ENCODE measurements at regions not wholly inside any gene's neighbourhood (a gene's known extent, or its start where the extent isn't known, plus 50 kb on each side); places are given as distances from the start of the nearest gene placed in this dataset.

- no peak for DNase-seq
Measured at GRCh38 chr5:27412384-27412783, 374.0 kb upstream of the CDH9 start.

GRCh38 chr5:27406020-27406419 lies 367.6 kb upstream of the CDH9 start:
- no peak for DNase-seq

- no peak for DNase-seq
Measured at GRCh38 chr5:27403243-27403882, 365.0 kb upstream of the CDH9 start.

GRCh38 chr5:27402828-27403227 lies 364.4 kb upstream of the CDH9 start:
- DNase-seq = no peak

- DNase-seq = no peak
Measured at GRCh38 chr5:27396998-27397397, 358.6 kb upstream of the CDH9 start.

GRCh38 chr5:27392716-27393115 lies 354.3 kb upstream of the CDH9 start:
- no peak for DNase-seq

GRCh38 chr5:27389696-27390095 lies 351.3 kb upstream of the CDH9 start:
- no peak for DNase-seq

GRCh38 chr5:27388755-27389154 lies 350.4 kb upstream of the CDH9 start:
- no peak for DNase-seq

- no peak for DNase-seq
Measured at GRCh38 chr5:27387535-27388073, 349.2 kb upstream of the CDH9 start.

- DNase-seq = no peak
Measured at GRCh38 chr5:27381686-27382085, 343.3 kb upstream of the CDH9 start.

GRCh38 chr5:27377626-27378025 lies 339.2 kb upstream of the CDH9 start:
- no peak for DNase-seq

GRCh38 chr5:27353970-27354369 lies 315.6 kb upstream of the CDH9 start:
- DNase-seq = no peak

- no peak for DNase-seq
Measured at GRCh38 chr5:27353540-27353939, 315.2 kb upstream of the CDH9 start.

GRCh38 chr5:27341342-27341741 lies 303.0 kb upstream of the CDH9 start:
- no peak for DNase-seq

- DNase-seq = no peak
Measured at GRCh38 chr5:27336817-27337216, 298.4 kb upstream of the CDH9 start.

GRCh38 chr5:27328480-27328879 lies 290.1 kb upstream of the CDH9 start:
- DNase-seq = no peak

- DNase-seq = no peak
Measured at GRCh38 chr5:27325513-27325912, 287.1 kb upstream of the CDH9 start.

- no peak for DNase-seq
Measured at GRCh38 chr5:27318701-27319100, 280.3 kb upstream of the CDH9 start.

GRCh38 chr5:27316271-27316650 lies 277.9 kb upstream of the CDH9 start:
- no peak for DNase-seq

- no peak for DNase-seq
Measured at GRCh38 chr5:27315363-27316270, 277.2 kb upstream of the CDH9 start.

GRCh38 chr5:27313549-27313948 lies 275.2 kb upstream of the CDH9 start:
- no peak for DNase-seq

- DNase-seq = no peak
Measured at GRCh38 chr5:27312291-27312893, 274.0 kb upstream of the CDH9 start.

GRCh38 chr5:27311544-27311943 lies 273.2 kb upstream of the CDH9 start:
- DNase-seq = no peak

GRCh38 chr5:27308153-27308552 lies 269.8 kb upstream of the CDH9 start:
- DNase-seq = no peak

Measured in NCI-H2171 treated with DMSO at 0.1 percent for 48 hours (cell line).